ENCODE measurements at regions not wholly inside any gene's neighbourhood (a gene's known extent, or its start where the extent isn't known, plus 50 kb on each side); places are given as distances from the start of the nearest gene placed in this dataset.

DNA sequence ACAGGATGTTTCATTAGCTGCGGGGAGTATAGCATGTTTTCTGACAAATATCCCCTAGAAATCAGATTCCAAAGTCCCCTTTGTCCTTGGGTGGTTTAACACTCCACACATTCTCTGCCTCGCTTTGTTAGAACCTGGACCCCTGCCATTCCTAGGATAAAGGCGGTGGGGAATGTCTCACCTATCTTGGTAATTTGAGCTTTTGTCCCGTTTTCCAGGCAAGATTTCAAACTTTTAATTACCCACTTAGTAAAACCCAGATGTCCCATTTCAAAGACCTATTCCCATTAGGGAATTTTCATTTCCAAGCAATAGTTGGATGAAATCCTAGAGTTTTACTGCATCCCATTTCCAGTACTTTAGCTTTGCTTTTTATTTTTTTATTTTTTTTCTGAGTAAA, 501.0 kb upstream of the MAP3K7 start:
- no peaks in the 10 kb centered on the region for H3K4me1 Mint-ChIP-seq
- no peaks in the 10 kb centered on the region for H3K36me3 ChIP-seq (replicated peaks in 1 of 2; ENCODE audit: control insufficient read depth in 1 of 2, insufficient read depth in 2 of 2, low read length in 2 of 2)
- H3K9ac ChIP-seq (ENCODE audit: insufficient read depth, low read length, poor library complexity, severe bottlenecking) = no peak overlapping the region
- no peak overlapping the region for H3K27ac ChIP-seq (ENCODE audit: low read depth in 1 of 2, low read length in 2 of 2)
- H3K4me2 ChIP-seq (replicated peaks; ENCODE audit: extremely low read depth, low read length, poor library complexity, severe bottlenecking) = no peak overlapping the region
- WGBS (ENCODE audit: insufficient coverage) = no CpG with 5 or more reads among the region's 4 CpGs
- no peaks in the 10 kb centered on the region for H3K36me3 Mint-ChIP-seq
- no peaks in the 10 kb centered on the region for H3K79me2 ChIP-seq (ENCODE audit: insufficient read depth, low read length)
- no peak overlapping the region for H3K4me3 Mint-ChIP-seq
- H3K9me3 Mint-ChIP-seq = peaks cover 0 to 2% (median 0%) of the 10 kb centered on the region in 7 donors
- no peaks in the 10 kb centered on the region for H3K27me3 ChIP-seq (ENCODE audit: control insufficient read depth in 2 of 2, insufficient read depth in 2 of 2, low read length in 2 of 2)
- H3K9me3 ChIP-seq (replicated peaks in 1 of 2; ENCODE audit: control insufficient read depth in 1 of 2, insufficient read depth in 1 of 2, low read length in 2 of 2) = no peaks in the 10 kb centered on the region
- no peaks in the 10 kb centered on the region for H4K20me1 ChIP-seq (ENCODE audit: insufficient read depth, low read length)
- no peak overlapping the region for H3K27ac Mint-ChIP-seq
- intact Hi-C loops (cut with micrococcal nuclease) = no loop called here
- no peak for DNase-seq
- H3K4me3 ChIP-seq (replicated peaks in 1 of 3; ENCODE audit: low read depth in 2 of 3, low read length in 3 of 3) = no peak overlapping the region
- no peak for TF ChIP-seq CTCF (IDR thresholded peaks at IDR 0.05)
- H2AFZ ChIP-seq (ENCODE audit: insufficient read depth, low read depth, low read length, poor library complexity, severe bottlenecking) = no peak overlapping the region
- no peaks in the 10 kb centered on the region for H3K4me1 ChIP-seq (ENCODE audit: control insufficient read depth in 1 of 2, insufficient read depth in 2 of 2, low read length in 2 of 2)
- no peaks in the 10 kb centered on the region for H3K27me3 Mint-ChIP-seq (ENCODE audit: low read depth in 3 of 3)

DNA sequence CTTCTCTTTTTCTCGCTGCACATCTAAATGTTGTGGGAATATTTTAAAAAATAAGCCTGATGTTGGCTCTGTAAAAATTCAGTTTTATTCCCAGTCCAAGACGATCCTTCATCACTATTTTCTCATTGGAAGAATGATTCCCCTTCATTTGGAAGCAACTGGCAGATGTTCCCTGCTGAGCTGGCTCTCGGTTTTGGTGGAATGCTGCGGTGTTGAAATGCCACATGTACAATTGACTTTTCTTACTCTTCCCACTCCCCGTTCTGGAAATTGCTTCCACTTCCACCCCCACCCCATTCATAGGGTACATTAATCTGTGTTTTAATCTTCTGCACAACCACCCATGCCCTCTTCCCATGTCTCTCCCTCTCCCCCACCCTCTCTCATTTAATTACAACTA, 496.3 kb upstream of the MAP3K7 start:
- Histone ChIP-seq H2AFZ (ENCODE audit: insufficient read depth, low read depth, low read length, poor library complexity, severe bottlenecking) (no peak overlapping the region), H3K79me2 (ENCODE audit: insufficient read depth, low read length) (no peaks in the 10 kb centered on the region), H3K36me3 (replicated peaks in 1 of 2; ENCODE audit: control insufficient read depth in 1 of 2, insufficient read depth in 2 of 2, low read length in 2 of 2) (no peaks in the 10 kb centered on the region), H4K20me1 (ENCODE audit: insufficient read depth, low read length) (no peaks in the 10 kb centered on the region), H3K9me3 (replicated peaks in 1 of 2; ENCODE audit: control insufficient read depth in 1 of 2, insufficient read depth in 1 of 2, low read length in 2 of 2) (no peaks in the 10 kb centered on the region), H3K4me3 (replicated peaks in 1 of 3; ENCODE audit: low read depth in 2 of 3, low read length in 3 of 3) (no peak overlapping the region), H3K9ac (ENCODE audit: insufficient read depth, low read length, poor library complexity, severe bottlenecking) (no peak overlapping the region), H3K4me1 (ENCODE audit: control insufficient read depth in 1 of 2, insufficient read depth in 2 of 2, low read length in 2 of 2) (no peaks in the 10 kb centered on the region), H3K4me2 (replicated peaks; ENCODE audit: extremely low read depth, low read length, poor library complexity, severe bottlenecking) (no peak overlapping the region), H3K27ac (ENCODE audit: low read depth in 1 of 2, low read length in 2 of 2) (no peak overlapping the region), H3K27me3 (ENCODE audit: control insufficient read depth in 2 of 2, insufficient read depth in 2 of 2, low read length in 2 of 2) (no peaks in the 10 kb centered on the region)
- DNase-seq = no peak
- no peaks in the 10 kb centered on the region for H3K4me1 Mint-ChIP-seq
- H3K4me3 Mint-ChIP-seq = no peak overlapping the region
- H3K27me3 Mint-ChIP-seq (ENCODE audit: low read depth in 3 of 3) = no peaks in the 10 kb centered on the region
- H3K36me3 Mint-ChIP-seq = no peaks in the 10 kb centered on the region
- WGBS (ENCODE audit: insufficient coverage) = 89% methylated on average over 3 of the region's 5 CpGs
- no peaks in the 10 kb centered on the region for H3K9me3 Mint-ChIP-seq
- TF ChIP-seq CTCF (IDR thresholded peaks at IDR 0.05) = no peak
- intact Hi-C loops (cut with micrococcal nuclease) = loop anchor here in 1 of 2 donors (5.0 kb wide), 1 partner anchor 1559 kb away; no protein-coding TSS in a partner anchor
- no peak overlapping the region for H3K27ac Mint-ChIP-seq
